HepG2 (cell line): ENCODE measurements at regions not wholly inside any gene's neighbourhood (a gene's known extent, or its start where the extent isn't known, plus 50 kb on each side); places are given as distances from the start of the nearest gene placed in this dataset.

Experiments
- ATAC-seq: fragments of 200-7000 bp; cut with Tn5 transposase; 3 replicates; pipeline ENCODE4 v1.9.1; 2020; ENCODE audit warnings: mild to moderate bottlenecking, moderate library complexity
- BruUV-seq: library from RNA; stranded (reverse); fragments of 400-500 nt; replicated peaks from 2 replicates; lab custom pipeline; 2021; lab: Mats Ljungman, UMichigan
- CTCF ChIA-PET: fragments of 300-600 bp; formaldehyde crosslinking; extraction: SDS; loops from one replicate; lab custom pipeline; 2021; ENCODE audit warnings: low total read pairs, inconsistent platforms, low intra/inter-chr PET ratio; lab: Yijun Ruan, JAX
- POLR2A ChIA-PET: fragments of 350-600 bp; sonication (Branson Sonifier 250); formaldehyde crosslinking; loops from one replicate; lab custom pipeline; 2020; ENCODE audit warnings: antibody characterized with exemption, inconsistent platforms; lab: Yijun Ruan, JAX
- DNase-seq: peaks from one replicate; pipeline ENCODE4 v3.0.0-alpha.2; 2015; ENCODE audit warnings: low spot score
- FAIRE-seq: peaks from 3 replicates; lab custom pipeline; 2011; peaks lifted over from hg19 to GRCh38; lab: Jason Lieb, UNC
- H2AFZ ChIP-seq: one replicate; pipeline ENCODE4 v1.6.1; 2011; ENCODE audit warnings: low read length, inconsistent platforms
- H3K27ac ChIP-seq: fragments of 300-600 bp; 3 replicates; pipeline ENCODE4 v1.8.0; 2011; ENCODE audit warnings: mixed run types, mild to moderate bottlenecking, mixed read lengths, low read length, inconsistent platforms; ENCODE audit not compliant: insufficient read depth; ENCODE audit errors: extremely low read length
- H3K27me3 ChIP-seq, 2 experiments: fragments of 200-600 bp in 1 of 2; 2 replicates in 1 of 2; 3 replicates in 1 of 2; pipeline versions ENCODE4 v1.6.0 to v1.8.0; 2011; ENCODE audit warnings: low read length in 2 of 2, mild to moderate bottlenecking in 2 of 2, moderate library complexity in 2 of 2, inconsistent platforms in 1 of 2; ENCODE audit not compliant: insufficient read depth in 2 of 2, control insufficient read depth in 1 of 2
- H3K36me3 ChIP-seq, 2 experiments: fragments of 200-600 bp in 1 of 2; replicated peaks in 1 of 2; 2 replicates in 1 of 2; 3 replicates in 1 of 2; pipeline versions ENCODE4 v1.5.1 to v1.8.0; 2011; ENCODE audit warnings: low read length in 2 of 2, inconsistent platforms in 1 of 2; ENCODE audit not compliant: insufficient read depth in 2 of 2, control insufficient read depth in 1 of 2
- H3K4me1 ChIP-seq: 2 replicates; pipeline ENCODE4 v1.5.1; 2012; ENCODE audit warnings: low read length, inconsistent platforms; ENCODE audit not compliant: insufficient read depth
- H3K4me2 ChIP-seq: 2 replicates; pipeline ENCODE4 v1.6.0; 2011; ENCODE audit warnings: low read depth, low read length, inconsistent platforms
- H3K4me3 ChIP-seq, 3 experiments: fragments of 200-600 bp in 1 of 3; sonication (generic), shearing (Covaris generic) in 1 of 3; replicated peaks in 1 of 3; 2 replicates each; pipeline ENCODE4 v1.5.1; 2011 to 2016; ENCODE audit warnings: low read length in 3 of 3, inconsistent platforms in 2 of 3, low read depth in 2 of 3, mild to moderate bottlenecking in 2 of 3, control low read depth in 1 of 3, mixed read lengths in 1 of 3; ENCODE audit not compliant: insufficient read depth in 1 of 3
- H3K79me2 ChIP-seq: one replicate; pipeline ENCODE4 v1.6.1; 2011; ENCODE audit warnings: low read length, inconsistent platforms; ENCODE audit not compliant: insufficient read depth
- H3K9ac ChIP-seq: 2 replicates; pipeline ENCODE4 v1.6.0; 2011; ENCODE audit warnings: mild to moderate bottlenecking, low read depth, low read length, inconsistent platforms; ENCODE audit not compliant: insufficient read depth
- H3K9me3 ChIP-seq: 2 replicates; pipeline ENCODE4 v1.5.1; 2012; ENCODE audit warnings: mild to moderate bottlenecking, low read length
- H4K20me1 ChIP-seq: 2 replicates; pipeline ENCODE4 v1.6.0; 2011; ENCODE audit warnings: inconsistent platforms, mild to moderate bottlenecking, low read length, moderate library complexity; ENCODE audit not compliant: insufficient read depth
- DBP ChIP-seq: sonication (generic); formaldehyde crosslinking; IDR thresholded peaks from 2 replicates; pipeline ENCODE4 v1.4.0; 2020; ENCODE audit warnings: missing genetic modification reagents; ENCODE audit errors: not compliant biosample characterization
- KDM2A ChIP-seq: sonication (generic); formaldehyde crosslinking; IDR thresholded peaks from 2 replicates; pipeline ENCODE4 v1.4.0; 2020; ENCODE audit warnings: low read depth, missing genetic modification reagents, borderline replicate concordance
- MBNL3 ChIP-seq: fragments of 250-450 bp; sonication (Bioruptor Pico); conservative IDR thresholded peaks from 2 replicates; pipeline ENCODE4 v1.8.0; 2022; ENCODE audit warnings: mild to moderate bottlenecking, inconsistent platforms
- MXD3 ChIP-seq: IDR thresholded peaks from 2 replicates; pipeline ENCODE4 v1.6.1; 2016; ENCODE audit warnings: mild to moderate bottlenecking, missing biosample characterization, missing genetic modification reagents
- NFIC ChIP-seq: IDR thresholded peaks from 2 replicates; pipeline ENCODE4 v1.6.1; 2012; ENCODE audit warnings: mild to moderate bottlenecking, low read length, inconsistent platforms
- RARG ChIP-seq: sonication (generic); formaldehyde crosslinking; IDR thresholded peaks from 2 replicates; pipeline ENCODE4 v1.4.0; 2020; ENCODE audit warnings: low read depth, mild to moderate bottlenecking, missing genetic modification reagents
- RBAK ChIP-seq: sonication (generic); formaldehyde crosslinking; IDR thresholded peaks from 2 replicates; pipeline ENCODE4 v1.5.1; 2020; ENCODE audit warnings: mild to moderate bottlenecking, missing genetic modification reagents
- RBM39 ChIP-seq: fragments of 200-400 bp; formaldehyde crosslinking; IDR thresholded peaks from one replicate; pipeline ENCODE4 v1.6.1; 2018; ENCODE audit warnings: antibody characterized with exemption, mild to moderate bottlenecking, low read depth, low read length; ENCODE audit not compliant: poor library complexity, severe bottlenecking
- THAP9 ChIP-seq: sonication (generic); formaldehyde crosslinking; IDR thresholded peaks from 2 replicates; pipeline ENCODE4; 2020; ENCODE audit warnings: missing genetic modification reagents, mild to moderate bottlenecking, borderline replicate concordance
- ZBTB34 ChIP-seq: sonication (generic); formaldehyde crosslinking; IDR thresholded peaks from 2 replicates; pipeline ENCODE4 v1.8.0; 2022; ENCODE audit warnings: mild to moderate bottlenecking, missing genetic modification reagents
- ZBTB7B ChIP-seq: sonication (generic); formaldehyde crosslinking; IDR thresholded peaks from 2 replicates; pipeline ENCODE4 v1.4.0; 2020; ENCODE audit warnings: missing genetic modification reagents
- ZNF737 ChIP-seq: sonication (generic); formaldehyde crosslinking; IDR thresholded peaks from 2 replicates; pipeline ENCODE4 v1.5.0; 2020; ENCODE audit warnings: missing genetic modification reagents, mild to moderate bottlenecking, borderline replicate concordance
- WGBS: methylation state at CpG from one replicate; pipeline ENCODE4 v1.1.6; 2017; ENCODE audit warnings: low lambda C conversion rate; 5-methylcytosine and 5-hydroxymethylcytosine counted together
- in situ Hi-C: cut with HindIII; loops from 2 replicates; pipeline ENCODE4 v1.10.0; 2017; ENCODE audit warnings: low pct_unique_long_range_greater_than_20kb; ENCODE audit not compliant: extremely low pct_ligation_motif_present
- intact Hi-C: fragments of 100-400 bp; cut with micrococcal nuclease; formaldehyde crosslinking; loops from one replicate; pipeline ENCODE4 v1.10.0; 2022; ENCODE audit not compliant: unreplicated experiment

- Histone ChIP-seq H3K9ac (no peak overlapping the region), H3K4me1 (0 out of 2 replicates have a peak, but pooled peaks cover 5% of the 10 kb centered on the region), H3K79me2 (no peaks in the 10 kb centered on the region), H3K4me2 (no peak overlapping the region), H2AFZ (no peak overlapping the region), H3K27me3 (no peaks in the 10 kb centered on the region; a peak in 1 of 5 replicates), H3K27ac (no peak overlapping the region), H3K4me3 (no peak overlapping the region), H3K36me3 (no peaks in the 10 kb centered on the region), H3K9me3 (no peaks in the 10 kb centered on the region), H4K20me1 (no peaks in the 10 kb centered on the region)
- ATAC-seq = no peak
- intact Hi-C loops (no loop called here), in situ Hi-C loops (no loop called here)
- ChIA-PET CTCF (no interaction called here), POLR2A (no interaction called here)
- 43% methylated on average over 2 of the region's 2 CpGs for WGBS
- FAIRE-seq = no peak
- no TSS peak for BruUV-seq
- no peak for DNase-seq
- no peak for TF ChIP-seq RBM39
- no peak for TF ChIP-seq ZBTB34 (CRISPR knock-in tag)
- no peak for TF ChIP-seq RBAK
Observed at GRCh38 chr5:34603378-34603777, 52.8 kb upstream of the RAI14 start.

- H3K9ac ChIP-seq = no peak overlapping the region
- intact Hi-C loops (no loop called here), in situ Hi-C loops (no loop called here)
- no peaks in the 10 kb centered on the region for H3K36me3 ChIP-seq
- FAIRE-seq = no peak
- no peak overlapping the region for H3K4me2 ChIP-seq
- ChIA-PET POLR2A (no interaction called here), CTCF (no interaction called here)
- 0% methylated on average over 1 of the region's 1 CpG for WGBS
- H4K20me1 ChIP-seq = no peaks in the 10 kb centered on the region
- no peak for DNase-seq
- no TSS peak for BruUV-seq
- H3K27ac ChIP-seq = no peak overlapping the region
- ATAC-seq = no peak
- no peak overlapping the region for H2AFZ ChIP-seq
- H3K9me3 ChIP-seq = no peaks in the 10 kb centered on the region
- H3K4me3 ChIP-seq = no peak overlapping the region
- H3K4me1 ChIP-seq = 0 out of 2 replicates have a peak, but pooled peaks cover 2% of the 10 kb centered on the region
- no peaks in the 10 kb centered on the region; a peak in 1 of 5 replicates for H3K27me3 ChIP-seq
- H3K79me2 ChIP-seq = no peaks in the 10 kb centered on the region
- no peak for TF ChIP-seq ZBTB7B (CRISPR knock-in tag)
- TF ChIP-seq MXD3 (CRISPR knock-in tag) = no peak
- no peak for TF ChIP-seq KDM2A (CRISPR knock-in tag)
- TF ChIP-seq THAP9 (CRISPR knock-in tag) = no peak
- no peak for TF ChIP-seq DBP
- TF ChIP-seq MBNL3 = no peak
- no peak for TF ChIP-seq NFIC
- TF ChIP-seq RARG (CRISPR knock-in tag) = no peak
- no peak for TF ChIP-seq ZNF737
Observed at GRCh38 chr5:34604119-34604675, 51.9 kb upstream of the RAI14 start.
